ENCODE measurements at regions not wholly inside any gene's neighbourhood (a gene's known extent, or its start where the extent isn't known, plus 50 kb on each side); places are given as distances from the start of the nearest gene placed in this dataset.

DNA sequence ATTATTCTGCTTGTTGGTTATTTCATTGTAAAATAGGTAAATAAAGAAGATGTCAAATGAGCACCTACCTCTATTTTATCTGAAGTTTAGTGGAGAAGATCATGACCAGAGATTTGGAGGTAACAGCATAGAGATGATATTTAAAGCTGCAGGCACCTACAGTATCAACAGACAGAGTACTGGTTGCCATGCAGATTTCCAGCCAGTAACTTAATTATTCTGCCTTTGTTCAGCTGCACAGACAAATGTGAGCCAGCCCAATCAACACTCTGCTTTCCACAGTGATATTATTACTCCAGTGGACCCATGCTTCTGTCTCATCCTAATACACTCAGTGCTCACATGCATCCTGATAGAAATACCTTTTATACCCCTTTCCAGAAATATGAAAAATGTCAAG, 348.5 kb upstream of the RGS6 start:
- TF ChIP-seq, protein P1, sequence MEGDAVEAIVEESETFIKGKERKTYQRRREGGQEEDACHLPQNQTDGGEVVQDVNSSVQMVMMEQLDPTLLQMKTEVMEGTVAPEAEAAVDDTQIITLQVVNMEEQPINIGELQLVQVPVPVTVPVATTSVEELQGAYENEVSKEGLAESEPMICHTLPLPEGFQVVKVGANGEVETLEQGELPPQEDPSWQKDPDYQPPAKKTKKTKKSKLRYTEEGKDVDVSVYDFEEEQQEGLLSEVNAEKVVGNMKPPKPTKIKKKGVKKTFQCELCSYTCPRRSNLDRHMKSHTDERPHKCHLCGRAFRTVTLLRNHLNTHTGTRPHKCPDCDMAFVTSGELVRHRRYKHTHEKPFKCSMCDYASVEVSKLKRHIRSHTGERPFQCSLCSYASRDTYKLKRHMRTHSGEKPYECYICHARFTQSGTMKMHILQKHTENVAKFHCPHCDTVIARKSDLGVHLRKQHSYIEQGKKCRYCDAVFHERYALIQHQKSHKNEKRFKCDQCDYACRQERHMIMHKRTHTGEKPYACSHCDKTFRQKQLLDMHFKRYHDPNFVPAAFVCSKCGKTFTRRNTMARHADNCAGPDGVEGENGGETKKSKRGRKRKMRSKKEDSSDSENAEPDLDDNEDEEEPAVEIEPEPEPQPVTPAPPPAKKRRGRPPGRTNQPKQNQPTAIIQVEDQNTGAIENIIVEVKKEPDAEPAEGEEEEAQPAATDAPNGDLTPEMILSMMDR (IDR thresholded peaks at IDR 0.05; ENCODE audit: insufficient read depth, low read depth, low read length) = no peak
- TF ChIP-seq EZH2 (IDR thresholded peaks at IDR 0.05; ENCODE audit: insufficient read depth, low read length) = no peak
